GM13976 (cell line): ENCODE measurements at regions not wholly inside any gene's neighbourhood (a gene's known extent, or its start where the extent isn't known, plus 50 kb on each side); places are given as distances from the start of the nearest gene placed in this dataset.
"Not testable (repeated sequence)": the region's sequence is repeated elsewhere in the genome, so short reads cannot be mapped to it uniquely, and the experiment has no call there.

Experiments used
- DNase-seq: peaks from one replicate; pipeline ENCODE4 v3.0.0; 2012; ENCODE audit warnings: low spot score
- CTCF ChIP-seq: IDR thresholded peaks from 2 replicates; pipeline ENCODE4 v1.5.1; 2012; ENCODE audit warnings: borderline replicate concordance, mild to moderate bottlenecking; ENCODE audit not compliant: insufficient read depth; ENCODE audit errors: extremely low read depth, missing control alignments, control extremely low read depth
- in situ Hi-C: fragments of 300-500 bp; cut with MboI; formaldehyde crosslinking; loops from one replicate; pipeline ENCODE4 v1.12.0; 2022; ENCODE audit warnings: low sequenced_read_pairs, mixed read lengths, inconsistent platforms; ENCODE audit not compliant: unreplicated experiment

DNA sequence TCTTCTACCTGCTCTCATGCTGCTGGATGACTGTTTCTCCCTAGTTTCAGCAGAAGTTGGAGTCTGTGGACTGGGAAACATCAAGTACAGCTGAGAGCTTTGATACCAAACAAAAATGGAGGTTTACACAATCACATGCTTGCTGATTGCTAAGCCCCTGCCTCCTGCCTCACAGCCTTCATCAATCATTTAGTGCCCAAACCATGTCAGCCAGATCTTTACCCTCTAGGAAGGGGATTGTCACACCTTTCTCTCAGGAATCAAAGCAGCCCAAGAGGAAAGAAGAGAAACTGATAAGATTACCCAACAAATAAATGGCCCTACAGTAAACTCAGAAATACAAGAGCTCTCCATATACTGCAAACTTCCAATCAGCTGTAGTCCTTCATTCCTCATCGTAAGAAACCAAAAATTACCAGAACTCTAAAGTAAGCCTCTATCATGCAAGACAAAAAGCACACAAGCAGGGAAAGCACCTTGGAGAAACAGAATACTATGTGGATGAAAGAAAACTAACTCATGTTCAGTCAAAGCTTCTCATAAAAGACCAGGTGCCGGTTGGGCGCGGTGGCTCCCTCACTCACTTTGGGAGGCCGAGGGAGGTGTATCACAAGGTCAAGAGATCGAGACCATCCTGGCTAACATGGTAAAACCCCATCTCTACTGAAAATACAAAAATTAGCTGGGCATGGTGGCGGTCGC lies 63.6 kb upstream of the RESF1 start:
- no peak for TF ChIP-seq CTCF
- in situ Hi-C loops, result no loop called here
- DNase-seq, result no peak

DNA sequence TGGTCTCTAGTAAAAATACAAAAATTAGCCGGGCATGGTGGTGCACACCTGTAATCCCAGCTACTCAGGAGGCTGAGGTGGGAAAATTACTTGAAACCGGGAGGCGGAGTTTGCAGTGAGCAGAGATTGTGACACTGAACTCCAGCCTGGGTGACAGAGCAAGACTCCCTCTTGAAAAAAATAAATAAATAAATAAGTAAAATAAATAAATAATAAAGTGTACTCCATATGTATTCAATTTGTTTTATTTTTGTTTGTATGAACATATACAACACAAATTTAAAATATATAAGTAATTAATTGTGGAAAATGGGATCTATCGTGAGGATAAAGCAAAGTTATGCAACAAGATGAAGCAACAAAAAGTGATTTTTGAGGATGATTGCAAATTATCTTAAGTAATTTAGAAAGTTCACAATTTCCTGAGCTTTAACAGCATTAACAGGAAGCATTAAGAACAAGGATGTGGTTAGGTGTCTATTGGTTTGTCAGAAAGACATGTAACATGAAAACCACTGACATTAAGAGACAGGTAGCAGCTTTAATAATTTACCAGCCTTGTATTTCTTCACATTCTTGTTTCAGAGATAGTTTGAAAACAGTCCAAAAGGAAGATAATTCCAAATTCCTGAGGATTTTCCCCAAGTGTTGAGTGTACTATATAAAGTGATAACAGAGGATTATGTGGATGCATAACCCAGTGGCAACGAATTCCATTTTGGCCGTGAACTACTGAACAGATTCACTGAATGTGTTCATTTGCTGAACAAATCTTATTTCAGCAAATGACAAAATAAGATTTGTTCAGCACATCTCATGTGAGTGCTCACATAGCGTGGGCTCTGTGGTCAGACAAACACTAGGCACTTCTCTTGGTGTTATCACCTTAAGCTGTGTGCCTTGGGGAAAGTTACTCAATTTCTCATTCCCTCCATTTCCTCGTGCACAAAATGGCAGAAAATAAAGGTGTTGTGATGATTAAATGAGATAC lies 68.6 kb upstream of the RESF1 start:
- TF ChIP-seq CTCF, result no peak
- in situ Hi-C loops, result no loop called here

DNA sequence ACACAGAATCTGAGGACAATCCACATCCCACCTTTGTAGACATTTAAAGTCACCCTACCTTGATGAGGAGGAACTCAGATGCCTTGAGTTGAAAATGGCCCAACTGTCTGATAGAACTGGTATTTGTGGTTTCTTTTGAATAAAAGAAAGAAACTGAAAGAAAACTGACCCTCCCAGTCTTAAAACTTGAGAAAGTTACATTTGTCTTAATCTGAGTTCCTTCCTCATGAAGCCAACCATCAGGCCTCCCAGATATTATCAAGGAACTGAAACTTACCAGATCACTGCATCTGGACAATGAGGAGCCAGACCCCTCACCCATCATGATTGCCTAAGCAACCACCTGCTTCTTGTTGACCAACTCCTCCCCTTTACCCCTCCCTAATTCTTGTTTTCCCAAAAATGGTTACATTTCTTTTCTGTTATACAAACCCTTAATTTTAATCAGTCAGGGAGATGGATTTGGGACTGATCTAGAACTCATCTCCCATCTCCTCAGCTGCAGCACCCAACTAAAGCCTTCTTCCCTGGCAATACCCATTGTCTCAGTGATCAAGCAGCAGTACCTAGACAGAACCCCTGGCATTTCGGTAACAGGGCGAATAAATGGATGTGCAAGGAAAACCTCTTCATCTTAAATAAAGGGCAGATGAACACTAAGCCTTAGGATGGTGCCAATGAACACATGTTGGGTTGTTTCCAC lies 72.0 kb upstream of the RESF1 start:
- in situ Hi-C loops, result no loop called here
- TF ChIP-seq CTCF, result no peak
- peak; percentile 45 for DNase-seq

More for the DNA sequence above, 68.6 kb upstream of the RESF1 start:
- peak; percentile 36 for DNase-seq

GRCh38 chr12:31882682-31883081 lies 76.5 kb upstream of the RESF1 start:
- in situ Hi-C loops, DNase-seq: not testable (repeated sequence)

DNA sequence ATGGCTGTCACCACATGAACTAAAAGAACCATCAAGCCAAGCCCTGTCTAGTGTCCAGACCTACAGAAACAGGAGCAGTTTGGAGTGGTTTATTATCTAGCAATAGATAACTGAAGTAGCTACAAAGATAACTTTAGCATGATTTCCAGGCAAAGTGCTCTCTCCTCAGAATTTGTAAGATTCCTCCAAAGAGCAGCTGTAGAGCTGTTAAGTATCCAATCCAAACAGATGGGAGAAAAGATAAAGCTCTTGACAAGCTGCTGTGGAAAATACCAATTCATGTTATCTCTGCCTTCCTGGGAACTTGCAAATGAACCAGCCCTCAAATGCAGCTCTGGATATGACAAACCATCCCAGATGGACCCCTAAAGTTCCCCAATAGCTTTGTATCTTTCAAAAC lies 78.9 kb upstream of the RESF1 start:
- no peak for DNase-seq

GRCh38 chr12:31877884-31878283 lies 81.3 kb upstream of the RESF1 start:
- in situ Hi-C loops, result no loop called here
- no peak for DNase-seq
- no peak for TF ChIP-seq CTCF

More for the DNA sequence above, 78.9 kb upstream of the RESF1 start:
- in situ Hi-C loops, result no loop called here
- no peak for TF ChIP-seq CTCF
